HG03066 (cell line): ENCODE measurements at regions not wholly inside any gene's neighbourhood (a gene's known extent, or its start where the extent isn't known, plus 50 kb on each side); places are given as distances from the start of the nearest gene placed in this dataset.
"Not testable (repeated sequence)": the region's sequence is repeated elsewhere in the genome, so short reads cannot be mapped to it uniquely, and the experiment has no call there.

Experiments
- ATAC-seq: cut with Tn5 transposase; IDR thresholded peaks from one replicate; pipeline ENCODE4 v1.9.1; 2021; ENCODE audit warnings: low read depth; ENCODE audit not compliant: unreplicated experiment

GRCh38 chr13:46498650-46499049 lies 54.3 kb upstream of the LRCH1 start:
- ATAC-seq = no peak

DNA sequence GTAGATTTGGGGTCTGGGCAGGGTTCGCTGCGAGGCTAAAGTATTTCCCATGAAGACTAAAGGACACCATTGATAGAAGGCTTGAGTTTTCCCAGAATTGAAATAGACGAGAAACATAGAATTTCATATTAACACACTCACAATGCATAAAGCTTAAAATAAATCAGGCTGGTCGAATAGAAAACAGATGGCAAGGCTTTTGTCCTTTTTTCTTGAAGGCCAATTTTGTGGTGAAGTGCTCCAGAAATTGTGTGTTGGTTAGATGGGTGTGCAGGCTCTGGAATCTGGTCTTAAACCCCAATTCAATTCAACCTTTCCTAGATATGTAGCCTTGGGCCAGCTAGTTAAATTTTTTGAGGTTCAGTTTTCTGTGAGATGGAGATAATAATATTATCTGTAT lies 56.9 kb upstream of the LRCH1 start:
- no peak for ATAC-seq

GRCh38 chr13:46495651-46496050 lies 57.3 kb upstream of the LRCH1 start:
- no peak for ATAC-seq

- ATAC-seq = no peak
Observed at GRCh38 chr13:46495066-46495465, 57.9 kb upstream of the LRCH1 start.

DNA sequence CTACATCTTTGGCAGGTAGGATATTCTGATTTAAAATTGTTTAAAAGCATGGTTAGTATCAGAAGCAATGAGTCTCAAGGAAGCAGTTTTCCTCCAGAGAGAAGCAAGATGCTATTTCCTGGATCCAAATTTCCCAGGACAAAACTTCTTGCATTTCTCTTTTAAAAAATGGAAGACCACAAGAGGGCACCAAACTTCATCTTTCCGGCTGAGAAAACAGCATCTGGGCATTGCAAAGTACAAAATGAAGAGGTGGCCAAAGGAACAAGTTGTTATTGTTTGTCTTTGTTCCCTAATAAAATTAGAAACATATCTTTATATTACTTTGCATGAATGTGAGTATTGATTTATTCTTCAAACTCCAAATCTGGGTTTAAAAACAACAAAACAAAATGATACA lies 60.0 kb upstream of the LRCH1 start:
- no peak for ATAC-seq

- no peak for ATAC-seq
Observed at GRCh38 chr13:46491641-46492040, 61.3 kb upstream of the LRCH1 start.

GRCh38 chr13:46490713-46491112 lies 62.3 kb upstream of the LRCH1 start:
- not testable (repeated sequence) for ATAC-seq

DNA sequence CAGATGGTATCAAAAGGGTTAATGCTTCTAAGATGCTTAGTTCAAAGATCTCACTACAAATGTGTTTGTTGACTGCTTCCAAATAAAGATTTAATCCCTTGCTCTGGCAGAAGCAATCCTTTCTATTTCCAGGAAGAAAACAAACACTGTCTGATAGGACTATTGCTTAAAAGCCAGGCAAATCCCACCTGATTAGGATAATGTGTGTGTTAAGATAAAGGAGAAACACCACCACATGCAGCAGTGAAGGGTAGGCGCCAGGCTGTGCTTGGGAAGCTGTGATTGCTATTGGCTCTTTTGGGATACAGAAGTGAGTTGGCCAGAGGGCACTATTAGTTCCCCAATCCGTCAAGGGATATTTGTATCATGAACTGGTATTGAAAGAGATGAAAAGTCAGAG lies 62.8 kb upstream of the LRCH1 start:
- ATAC-seq = no peak

DNA sequence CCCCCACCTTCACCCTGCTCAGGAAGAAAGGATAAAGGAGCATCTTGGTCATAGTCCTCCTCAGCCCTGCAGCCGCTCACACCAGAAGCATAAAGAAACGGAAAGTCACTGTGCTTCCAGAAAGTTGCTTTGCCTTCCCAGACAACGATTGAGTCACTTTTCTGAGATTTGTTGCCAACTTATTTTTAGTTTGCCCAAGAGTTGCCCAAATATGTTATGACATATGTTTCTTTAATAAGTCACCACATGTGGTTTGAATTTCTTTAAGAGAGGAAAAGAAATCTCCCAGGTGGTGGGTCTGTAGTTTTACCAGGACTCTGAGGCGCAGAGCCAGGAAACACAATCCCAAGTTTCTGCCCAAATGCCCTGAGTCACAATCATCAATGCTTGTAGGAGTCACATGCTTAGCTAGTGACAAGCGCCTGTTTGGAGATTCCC lies 63.4 kb upstream of the LRCH1 start:
- ATAC-seq = no peak

GRCh38 chr13:46487748-46488147 lies 65.2 kb upstream of the LRCH1 start:
- no peak for ATAC-seq

GRCh38 chr13:46486270-46486669 lies 66.7 kb upstream of the LRCH1 start:
- ATAC-seq = no peak

GRCh38 chr13:46484561-46484960 lies 68.4 kb upstream of the LRCH1 start:
- no peak for ATAC-seq

DNA sequence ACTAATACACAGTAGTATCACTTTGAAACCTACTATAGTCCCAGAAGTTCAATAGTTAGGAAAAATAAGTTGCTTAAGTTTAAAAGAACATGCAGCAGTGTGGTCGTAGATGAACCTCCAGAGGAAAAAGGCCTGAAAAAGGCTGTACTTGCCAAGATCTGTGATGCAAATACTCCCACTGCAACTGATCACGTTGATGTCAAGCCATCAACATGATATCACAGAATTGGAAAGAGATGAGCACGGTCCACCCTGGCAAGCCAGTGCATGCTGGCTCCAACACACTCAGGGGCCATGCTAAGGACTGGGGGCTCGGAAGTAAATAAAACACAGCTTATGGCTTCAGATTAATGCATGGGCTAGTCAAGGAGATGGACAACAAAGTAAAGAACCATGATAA lies 71.8 kb upstream of the LRCH1 start:
- ATAC-seq = no peak

GRCh38 chr13:46480131-46480530 lies 72.8 kb upstream of the LRCH1 start:
- no peak for ATAC-seq

- no peak for ATAC-seq
Observed at GRCh38 chr13:46479691-46480090, 73.3 kb upstream of the LRCH1 start.

- ATAC-seq = no peak
Observed at GRCh38 chr13:46479283-46479682, 73.7 kb upstream of the LRCH1 start.

GRCh38 chr13:46478651-46479050 lies 74.3 kb upstream of the LRCH1 start:
- ATAC-seq = no peak

DNA sequence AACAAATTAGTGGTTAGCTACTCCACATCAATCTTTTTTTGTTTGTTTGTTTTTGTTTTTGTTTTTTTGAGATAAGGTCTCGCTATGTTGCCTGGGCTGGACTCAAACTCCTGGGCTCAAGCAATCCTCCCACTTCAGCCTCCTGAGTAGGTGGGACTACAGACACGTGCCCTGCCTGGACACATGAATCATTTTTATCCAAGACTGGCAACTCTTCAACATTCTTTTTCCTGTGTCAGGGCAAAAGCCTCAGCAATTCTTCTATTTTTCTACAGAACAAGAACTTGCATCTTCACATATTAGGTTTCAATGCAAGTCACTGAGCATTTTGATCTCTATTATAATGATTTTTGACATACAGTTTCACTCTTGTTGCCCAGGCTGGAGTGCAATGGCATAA lies 76.8 kb upstream of the LRCH1 start:
- no peak for ATAC-seq

DNA sequence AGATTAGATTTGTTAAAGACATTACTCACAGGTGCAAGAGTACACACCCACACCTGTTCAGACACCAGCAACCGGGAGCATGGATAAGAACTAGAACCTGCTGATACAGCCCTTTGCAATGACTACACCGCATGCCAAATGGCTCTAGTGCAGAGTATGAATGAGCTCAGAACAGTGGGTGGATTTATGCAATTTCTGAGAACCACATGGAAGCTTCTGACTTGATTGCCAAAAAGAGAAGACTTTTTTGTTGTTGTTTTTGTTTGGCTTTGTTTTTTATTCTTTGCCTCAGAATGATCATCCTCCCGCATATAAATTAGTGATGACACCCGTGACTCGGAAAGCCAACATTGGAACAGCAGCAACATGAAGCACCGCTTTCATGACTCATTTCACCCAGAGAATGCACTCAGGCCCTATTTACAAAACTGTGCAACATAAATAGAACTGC lies 77.4 kb upstream of the LRCH1 start:
- ATAC-seq = no peak

DNA sequence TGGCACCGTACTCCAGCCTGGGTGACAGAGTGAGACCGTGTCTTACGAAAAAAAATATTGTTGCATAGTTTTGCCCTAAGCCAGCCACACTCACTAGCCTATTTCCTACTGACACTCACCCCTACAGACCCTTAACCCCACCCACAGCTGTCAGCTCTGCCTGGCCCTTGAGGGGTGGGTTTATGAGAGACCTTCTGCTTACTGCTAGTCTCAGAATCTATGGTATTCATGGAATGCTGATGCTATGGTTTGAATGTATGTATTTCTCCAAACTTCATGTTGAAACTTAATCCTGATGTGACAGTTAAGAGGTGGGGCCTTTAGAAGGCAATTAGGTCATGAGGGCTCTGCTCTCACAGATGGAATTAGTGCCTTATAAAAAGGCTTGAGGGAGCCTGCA lies 79.2 kb upstream of the LRCH1 start:
- ATAC-seq = no peak

GRCh38 chr13:46472384-46472783 lies 80.6 kb upstream of the LRCH1 start:
- no peak for ATAC-seq

DNA sequence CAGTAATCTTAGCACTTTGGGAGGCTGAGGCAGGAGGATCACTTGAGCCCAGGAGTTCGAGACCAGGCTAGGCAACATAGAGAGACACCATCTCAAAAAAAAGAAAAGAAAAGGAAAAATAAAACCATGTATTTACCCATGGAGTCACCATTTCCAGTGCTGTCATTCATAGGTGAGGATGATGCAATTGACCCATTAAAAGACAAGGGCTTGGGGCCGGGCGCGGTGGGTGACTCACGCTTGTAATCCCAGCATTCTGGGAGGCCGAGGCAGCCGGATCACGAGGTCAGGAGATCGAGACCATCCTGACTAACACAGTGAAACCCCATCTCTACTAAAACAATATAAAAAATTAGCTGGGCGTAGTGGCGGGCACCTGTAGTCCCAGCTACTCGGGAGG lies 82.6 kb upstream of the RUBCNL start:
- ATAC-seq = not testable (repeated sequence)
